Subcutaneous abdominal adipose tissue (tissue), 5 donors: ENCODE measurements at regions not wholly inside any gene's neighbourhood (a gene's known extent, or its start where the extent isn't known, plus 50 kb on each side); places are given as distances from the start of the nearest gene placed in this dataset.

Source experiments
- H3K27ac ChIP-seq: one replicate; pipeline ENCODE4 v1.7.0; 2013; ENCODE audit warnings: low read depth, mild to moderate bottlenecking, inconsistent platforms, low read length, moderate library complexity
- H3K27me3 ChIP-seq, 5 donors: one replicate each; pipeline ENCODE4 v1.7.0; 2013; ENCODE audit warnings: low read length in 5 of 5, inconsistent platforms in 1 of 5; ENCODE audit not compliant: control insufficient read depth in 5 of 5, insufficient read depth in 4 of 5
- H3K36me3 ChIP-seq, 5 donors: one replicate each; pipeline ENCODE4 v1.7.0; 2013; ENCODE audit warnings: low read length in 5 of 5; ENCODE audit not compliant: control insufficient read depth in 5 of 5, insufficient read depth in 5 of 5
- H3K4me1 ChIP-seq, 5 donors: one replicate each; pipeline ENCODE4 v1.7.0; 2013; ENCODE audit warnings: low read length in 5 of 5, mild to moderate bottlenecking in 3 of 5, moderate library complexity in 1 of 5; ENCODE audit not compliant: control insufficient read depth in 5 of 5, insufficient read depth in 5 of 5
- H3K4me3 ChIP-seq, 5 donors: one replicate each; pipeline ENCODE4 v1.7.0; 2013; ENCODE audit warnings: low read length in 5 of 5, low read depth in 1 of 5
- H3K9ac ChIP-seq, 5 donors: one replicate each; pipeline ENCODE4 v1.7.0; 2013; ENCODE audit warnings: low read length in 5 of 5, mild to moderate bottlenecking in 4 of 5, moderate library complexity in 3 of 5
- H3K9me3 ChIP-seq, 5 donors: one replicate each; pipeline ENCODE4 v1.7.0; 2013; ENCODE audit warnings: low read length in 5 of 5; ENCODE audit not compliant: control insufficient read depth in 5 of 5
- donor health status: healthy.
- donor health status: healthy.
- donor health status: healthy.
- donor health status: healthy.
- donor health status: healthy.

GRCh38 chr14:26719514-26719913 lies 121.7 kb upstream of the NOVA1 start:
- Histone ChIP-seq H3K27ac (no peak overlapping the region), H3K9ac (no peak overlapping the region), H3K4me1 (no peaks in the 10 kb centered on the region), H3K36me3 (no peaks in the 10 kb centered on the region), H3K27me3 (no peaks in the 10 kb centered on the region), H3K9me3 (no peaks in the 10 kb centered on the region), H3K4me3 (no peak overlapping the region)

- no peaks in the 10 kb centered on the region for H3K4me1 ChIP-seq
- no peaks in the 10 kb centered on the region for H3K27me3 ChIP-seq
- no peak overlapping the region for H3K9ac ChIP-seq
- H3K9me3 ChIP-seq = no peaks in the 10 kb centered on the region
- H3K4me3 ChIP-seq = no peak overlapping the region
- H3K27ac ChIP-seq = no peak overlapping the region
- H3K36me3 ChIP-seq = no peaks in the 10 kb centered on the region
Measured at GRCh38 chr14:26722258-26722657, 124.4 kb upstream of the NOVA1 start.

- no peaks in the 10 kb centered on the region for H3K9me3 ChIP-seq
- H3K4me3 ChIP-seq = no peak overlapping the region
- no peaks in the 10 kb centered on the region for H3K27me3 ChIP-seq
- no peaks in the 10 kb centered on the region for H3K36me3 ChIP-seq
- no peaks in the 10 kb centered on the region for H3K4me1 ChIP-seq
- H3K9ac ChIP-seq = no peak overlapping the region
- no peak overlapping the region for H3K27ac ChIP-seq
Measured at GRCh38 chr14:26729851-26730250, 132.0 kb upstream of the NOVA1 start.

GRCh38 chr14:26730929-26731618 lies 133.2 kb upstream of the NOVA1 start:
- Histone ChIP-seq H3K9ac (no peak overlapping the region), H3K36me3 (no peaks in the 10 kb centered on the region), H3K4me1 (no peaks in the 10 kb centered on the region), H3K27me3 (no peaks in the 10 kb centered on the region), H3K9me3 (no peaks in the 10 kb centered on the region), H3K4me3 (no peak overlapping the region), H3K27ac (no peak overlapping the region)

GRCh38 chr14:26735811-26736210 lies 138.0 kb upstream of the NOVA1 start:
- no peak overlapping the region for H3K27ac ChIP-seq

GRCh38 chr14:26738571-26738970 lies 140.7 kb upstream of the NOVA1 start:
- no peak overlapping the region for H3K9ac ChIP-seq
- peaks cover 0 to 3% (median 0%) of the 10 kb centered on the region in 5 donors for H3K4me1 ChIP-seq
- no peaks in the 10 kb centered on the region for H3K36me3 ChIP-seq
- H3K9me3 ChIP-seq = no peaks in the 10 kb centered on the region
- H3K4me3 ChIP-seq = no peak overlapping the region
- no peak overlapping the region for H3K27ac ChIP-seq
- no peaks in the 10 kb centered on the region for H3K27me3 ChIP-seq

More at GRCh38 chr14:26735811-26736210, 138.0 kb upstream of the NOVA1 start:
- H3K27me3 ChIP-seq = no peaks in the 10 kb centered on the region
- no peak overlapping the region for H3K4me3 ChIP-seq
- H3K9ac ChIP-seq = no peak overlapping the region
- no peaks in the 10 kb centered on the region for H3K36me3 ChIP-seq
- no peaks in the 10 kb centered on the region for H3K9me3 ChIP-seq
- peaks cover 0 to 3% (median 0%) of the 10 kb centered on the region in 5 donors for H3K4me1 ChIP-seq

GRCh38 chr14:26741711-26742212 lies 143.9 kb upstream of the NOVA1 start:
- Histone ChIP-seq H3K27me3 (no peaks in the 10 kb centered on the region), H3K9ac (no peak overlapping the region), H3K4me3 (no peak overlapping the region), H3K4me1 (peaks cover 0 to 3% (median 0%) of the 10 kb centered on the region in 5 donors), H3K27ac (no peak overlapping the region), H3K36me3 (no peaks in the 10 kb centered on the region), H3K9me3 (no peaks in the 10 kb centered on the region)

GRCh38 chr14:26743284-26743683 lies 145.5 kb upstream of the NOVA1 start:
- H3K27ac ChIP-seq = no peak overlapping the region
- no peaks in the 10 kb centered on the region for H3K36me3 ChIP-seq
- H3K4me3 ChIP-seq = no peak overlapping the region

GRCh38 chr14:26744903-26745302 lies 147.1 kb upstream of the NOVA1 start:
- Histone ChIP-seq H3K9ac (no peak overlapping the region), H3K4me1 (no peaks in the 10 kb centered on the region), H3K36me3 (no peaks in the 10 kb centered on the region), H3K27me3 (no peaks in the 10 kb centered on the region), H3K4me3 (no peak overlapping the region), H3K27ac (no peak overlapping the region), H3K9me3 (no peaks in the 10 kb centered on the region)

More at GRCh38 chr14:26743284-26743683, 145.5 kb upstream of the NOVA1 start:
- Histone ChIP-seq H3K9ac (no peak overlapping the region), H3K4me1 (peaks cover 0 to 3% (median 0%) of the 10 kb centered on the region in 5 donors), H3K27me3 (no peaks in the 10 kb centered on the region), H3K9me3 (no peaks in the 10 kb centered on the region)

GRCh38 chr14:26761532-26761931 lies 163.7 kb upstream of the NOVA1 start:
- Histone ChIP-seq H3K36me3 (no peaks in the 10 kb centered on the region), H3K9ac (no peak overlapping the region), H3K9me3 (no peaks in the 10 kb centered on the region), H3K4me3 (no peak overlapping the region), H3K27ac (no peak overlapping the region), H3K4me1 (peaks cover 0 to 17% (median 0%) of the 10 kb centered on the region in 5 donors), H3K27me3 (no peaks in the 10 kb centered on the region)
